GM12874 (cell line): ENCODE measurements at regions not wholly inside any gene's neighbourhood (a gene's known extent, or its start where the extent isn't known, plus 50 kb on each side); places are given as distances from the start of the nearest gene placed in this dataset.

ENCODE experiments used
- TF ChIP-seq, protein P1 (sequence below): IDR thresholded peaks from 2 replicates; pipeline ENCODE4 v1.5.1; 2011; ENCODE audit warnings: low read depth, mild to moderate bottlenecking, control low read depth, low read length, moderate library complexity; ENCODE audit not compliant: insufficient read depth

DNA sequence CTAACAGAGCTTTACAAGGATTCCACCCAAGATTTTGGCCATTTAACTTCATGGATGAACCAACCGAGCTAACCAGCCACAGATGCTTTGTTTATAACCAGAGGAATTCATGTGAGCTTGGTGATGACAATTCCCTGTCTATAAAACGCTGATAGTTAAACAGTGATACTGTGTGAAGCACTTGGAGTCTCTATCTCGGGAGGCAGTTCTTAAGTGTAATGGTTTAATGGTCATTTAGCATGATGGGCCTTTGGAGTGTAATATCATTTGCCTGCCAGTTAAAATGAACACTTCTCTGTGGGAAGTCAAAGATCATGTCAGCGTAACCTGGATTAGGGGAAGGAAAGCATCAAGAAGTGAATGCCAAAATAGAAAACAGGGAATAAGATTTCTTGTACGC lies 368.6 kb upstream of the THRB start:
- TF ChIP-seq, protein P1, sequence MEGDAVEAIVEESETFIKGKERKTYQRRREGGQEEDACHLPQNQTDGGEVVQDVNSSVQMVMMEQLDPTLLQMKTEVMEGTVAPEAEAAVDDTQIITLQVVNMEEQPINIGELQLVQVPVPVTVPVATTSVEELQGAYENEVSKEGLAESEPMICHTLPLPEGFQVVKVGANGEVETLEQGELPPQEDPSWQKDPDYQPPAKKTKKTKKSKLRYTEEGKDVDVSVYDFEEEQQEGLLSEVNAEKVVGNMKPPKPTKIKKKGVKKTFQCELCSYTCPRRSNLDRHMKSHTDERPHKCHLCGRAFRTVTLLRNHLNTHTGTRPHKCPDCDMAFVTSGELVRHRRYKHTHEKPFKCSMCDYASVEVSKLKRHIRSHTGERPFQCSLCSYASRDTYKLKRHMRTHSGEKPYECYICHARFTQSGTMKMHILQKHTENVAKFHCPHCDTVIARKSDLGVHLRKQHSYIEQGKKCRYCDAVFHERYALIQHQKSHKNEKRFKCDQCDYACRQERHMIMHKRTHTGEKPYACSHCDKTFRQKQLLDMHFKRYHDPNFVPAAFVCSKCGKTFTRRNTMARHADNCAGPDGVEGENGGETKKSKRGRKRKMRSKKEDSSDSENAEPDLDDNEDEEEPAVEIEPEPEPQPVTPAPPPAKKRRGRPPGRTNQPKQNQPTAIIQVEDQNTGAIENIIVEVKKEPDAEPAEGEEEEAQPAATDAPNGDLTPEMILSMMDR, result no peak

DNA sequence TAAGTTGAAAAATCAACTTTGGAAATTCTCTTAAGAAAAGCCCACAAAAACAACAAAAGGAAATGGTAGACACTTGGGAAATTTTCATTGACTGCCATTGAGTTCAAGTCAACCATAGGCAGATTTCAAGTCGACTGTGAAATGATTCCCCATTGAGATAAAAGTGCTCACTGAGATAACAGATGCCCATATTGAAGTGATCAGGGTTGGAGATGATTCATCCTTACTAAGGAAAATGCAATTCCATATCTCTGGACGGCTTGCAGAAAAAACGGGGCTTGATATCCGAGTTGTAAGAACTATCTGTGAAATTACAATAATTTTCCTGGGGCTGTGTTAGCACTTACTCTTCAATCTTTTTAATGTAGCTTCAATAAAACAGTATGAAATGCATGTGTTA lies 373.1 kb upstream of the THRB start:
- TF ChIP-seq, protein P1, result no peak

DNA sequence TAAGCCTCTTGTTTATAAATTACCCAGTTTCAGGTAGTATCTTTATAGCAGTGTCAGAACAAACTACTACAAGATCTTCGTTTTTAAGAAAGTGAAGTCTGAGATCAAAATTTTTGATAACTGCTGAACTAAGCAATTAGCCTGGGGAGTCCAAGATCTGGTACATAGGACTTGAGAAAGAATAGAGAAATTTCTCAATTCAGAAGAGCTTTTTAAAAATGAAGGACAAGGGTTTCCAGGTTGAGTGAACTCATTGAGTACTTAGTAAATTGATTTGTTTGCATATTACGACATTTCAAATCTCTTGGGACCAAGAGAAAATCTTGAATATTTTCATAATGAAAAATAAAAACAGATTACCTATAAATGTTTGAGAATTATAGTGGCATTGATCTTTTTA lies 386.6 kb upstream of the THRB start:
- TF ChIP-seq, protein P1, result no peak

DNA sequence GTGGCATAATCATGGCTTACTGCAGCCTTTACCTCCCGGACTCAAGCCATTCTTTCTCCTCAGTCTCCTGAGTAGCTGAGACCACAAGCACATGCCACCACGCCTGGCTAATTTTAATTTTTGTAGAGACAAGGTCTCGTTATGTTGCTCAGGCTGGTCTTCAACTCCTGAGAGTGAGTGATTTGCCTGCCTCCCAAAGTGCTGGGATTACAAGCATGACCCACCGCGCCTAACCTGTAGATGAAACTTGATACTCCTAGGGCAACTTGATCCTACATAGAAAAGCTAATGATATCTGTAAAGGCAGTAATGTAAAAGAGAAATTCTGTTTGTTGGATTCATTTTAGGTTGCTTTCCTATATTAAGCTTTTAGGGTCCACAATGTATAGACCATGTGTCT lies 391.9 kb upstream of the THRB start:
- TF ChIP-seq, protein P1, result no peak

DNA sequence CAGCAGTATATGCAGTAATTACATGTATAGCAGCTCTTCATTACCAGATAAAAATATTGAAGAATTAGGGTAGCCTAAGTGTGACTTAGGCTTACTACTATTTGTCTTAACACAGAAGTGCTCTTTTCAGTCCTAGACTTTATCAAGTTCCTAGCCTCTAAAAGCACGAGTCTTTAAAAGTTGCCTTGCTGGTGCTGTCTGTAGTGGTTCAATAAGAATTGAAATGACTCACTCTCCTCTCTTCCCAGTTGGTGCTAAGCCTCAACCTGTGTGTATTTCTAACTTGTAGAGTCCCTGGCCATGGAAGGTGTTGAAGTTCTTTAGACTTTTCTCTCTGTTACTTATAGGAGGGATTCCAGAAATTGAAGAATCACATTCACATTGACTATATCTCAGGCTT lies 395.4 kb upstream of the THRB start:
- TF ChIP-seq, protein P1, result no peak

DNA sequence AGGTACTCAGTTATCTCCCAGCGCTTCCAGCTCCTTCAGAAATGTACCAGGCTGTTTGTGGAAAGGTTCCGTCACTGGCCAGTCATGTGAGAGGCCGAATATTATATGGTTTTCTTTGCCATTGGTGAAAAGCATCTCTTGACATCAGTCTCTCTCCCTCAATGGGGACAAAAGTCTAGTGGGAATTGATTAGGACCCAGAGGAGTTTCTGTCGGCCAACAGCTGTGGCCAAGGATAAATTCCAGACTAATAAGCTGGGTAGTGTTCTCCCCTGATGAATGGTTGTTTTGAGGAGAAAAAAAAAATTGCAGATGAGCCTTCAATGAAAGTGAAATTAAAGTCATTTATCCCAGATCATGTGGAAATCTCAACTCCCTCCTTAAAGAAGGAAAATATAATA lies 404.7 kb upstream of the THRB start:
- TF ChIP-seq, protein P1, result no peak

DNA sequence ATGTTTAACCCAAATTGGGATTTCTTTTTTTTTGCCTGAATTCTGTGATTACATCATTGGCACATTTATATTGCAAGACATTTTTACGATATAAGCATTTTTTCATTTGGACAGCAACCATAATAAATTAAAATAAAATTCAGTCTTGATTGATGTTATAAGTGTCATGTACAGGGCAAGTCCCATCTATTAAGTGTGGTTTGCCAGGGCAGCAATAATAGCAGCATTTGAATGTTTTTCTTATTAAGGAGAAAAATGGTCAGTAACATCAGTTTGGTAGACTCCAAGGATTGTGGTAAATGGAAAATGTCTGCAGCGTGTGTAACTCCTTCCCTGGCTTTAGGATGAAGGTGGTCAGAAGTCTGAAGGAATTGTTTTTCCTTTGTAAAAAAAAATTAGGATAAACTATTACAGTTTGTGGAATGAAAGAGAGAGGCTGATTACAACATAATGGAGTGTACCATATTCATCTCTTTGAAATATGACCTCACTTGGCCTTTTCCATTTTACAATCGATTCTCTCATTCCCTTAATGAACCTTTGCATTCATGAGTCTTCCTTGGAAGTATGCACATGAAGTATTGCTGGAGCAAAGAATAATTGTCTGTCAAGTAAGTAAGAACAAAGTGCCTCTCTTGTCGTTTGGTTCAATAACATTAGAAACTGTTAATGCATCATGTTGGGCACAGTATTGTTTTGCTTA lies 405.4 kb upstream of the THRB start:
- TF ChIP-seq, protein P1, result no peak
